Mesendoderm (in vitro differentiated cells): ENCODE measurements at regions not wholly inside any gene's neighbourhood (a gene's known extent, or its start where the extent isn't known, plus 50 kb on each side); places are given as distances from the start of the nearest gene placed in this dataset.

ENCODE experiments used
- DNase-seq: peaks from one replicate; pipeline ENCODE4 v3.0.0; 2013
- H2AK5ac ChIP-seq: 2 replicates; pipeline ENCODE4 v1.6.1; 2013; ENCODE audit warnings: low read length, inconsistent platforms
- H2BK120ac ChIP-seq: 2 replicates; pipeline ENCODE4 v1.6.1; 2013; ENCODE audit warnings: low read depth, mild to moderate bottlenecking, low read length, moderate library complexity, mixed read lengths
- H2BK15ac ChIP-seq: replicated peaks from 2 replicates; pipeline ENCODE4 v1.6.1; 2013; ENCODE audit warnings: low read depth, mild to moderate bottlenecking, moderate library complexity
- H2BK5ac ChIP-seq: 2 replicates; pipeline ENCODE4 v1.6.1; 2013; ENCODE audit warnings: low read length, inconsistent platforms
- H3K18ac ChIP-seq: 2 replicates; pipeline ENCODE4 v1.6.1; 2013; ENCODE audit warnings: mild to moderate bottlenecking, low read length, mixed read lengths
- H3K23ac ChIP-seq: one replicate; pipeline ENCODE4 v1.6.1; 2013; ENCODE audit warnings: low read length
- H3K27ac ChIP-seq: 2 replicates; pipeline ENCODE4 v1.5.1; 2013; ENCODE audit warnings: low read depth, mild to moderate bottlenecking, inconsistent platforms, low read length, moderate library complexity
- H3K27me3 ChIP-seq: 2 replicates; pipeline ENCODE4 v1.6.1; 2013; ENCODE audit warnings: low read length, control low read depth, mild to moderate bottlenecking, inconsistent platforms; ENCODE audit not compliant: insufficient read depth, poor library complexity
- H3K36me3 ChIP-seq: 2 replicates; pipeline ENCODE4 v1.6.1; 2013; ENCODE audit warnings: low read length, inconsistent platforms; ENCODE audit not compliant: control insufficient read depth, insufficient read depth
- H3K4ac ChIP-seq: one replicate; pipeline ENCODE4 v1.6.1; 2013; ENCODE audit warnings: low read depth, mild to moderate bottlenecking, low read length, moderate library complexity
- H3K4me1 ChIP-seq: 2 replicates; pipeline ENCODE4 v1.6.1; 2013; ENCODE audit warnings: low read depth, low read length, inconsistent platforms; ENCODE audit not compliant: control insufficient read depth
- H3K4me2 ChIP-seq: 2 replicates; pipeline ENCODE4 v1.6.1; 2013; ENCODE audit warnings: low read length
- H3K4me3 ChIP-seq: 2 replicates; pipeline ENCODE4 v1.5.1; 2013; ENCODE audit warnings: mild to moderate bottlenecking, low read length
- H3K56ac ChIP-seq: one replicate; pipeline ENCODE4 v1.6.1; 2013; ENCODE audit warnings: low read length
- H3K79me1 ChIP-seq: 2 replicates; pipeline ENCODE4 v1.6.1; 2013; ENCODE audit warnings: low read length, inconsistent platforms
- H3K79me2 ChIP-seq: 2 replicates; pipeline ENCODE4 v1.6.1; 2013; ENCODE audit warnings: mild to moderate bottlenecking, low read length; ENCODE audit not compliant: control insufficient read depth, insufficient read depth
- H3K9ac ChIP-seq: 2 replicates; pipeline ENCODE4 v1.6.1; 2013; ENCODE audit warnings: low read length, inconsistent platforms
- H4K5ac ChIP-seq: one replicate; pipeline ENCODE4 v1.6.1; 2013; ENCODE audit warnings: low read length
- H4K8ac ChIP-seq: one replicate; pipeline ENCODE4 v1.6.1; 2013; ENCODE audit warnings: low read depth, mild to moderate bottlenecking, control low read depth, low read length, moderate library complexity
- WGBS: extraction: QIAGEN DNeasy Blood & Tissue Kit; methylation state at CpG from one replicate; pipeline ENCODE4 v1.1.7; 2013; ENCODE audit warnings: low lambda C conversion rate, missing lambda C conversion rate; ENCODE audit not compliant: insufficient coverage; ENCODE audit errors: extremely low coverage; 5-methylcytosine and 5-hydroxymethylcytosine counted together

DNA sequence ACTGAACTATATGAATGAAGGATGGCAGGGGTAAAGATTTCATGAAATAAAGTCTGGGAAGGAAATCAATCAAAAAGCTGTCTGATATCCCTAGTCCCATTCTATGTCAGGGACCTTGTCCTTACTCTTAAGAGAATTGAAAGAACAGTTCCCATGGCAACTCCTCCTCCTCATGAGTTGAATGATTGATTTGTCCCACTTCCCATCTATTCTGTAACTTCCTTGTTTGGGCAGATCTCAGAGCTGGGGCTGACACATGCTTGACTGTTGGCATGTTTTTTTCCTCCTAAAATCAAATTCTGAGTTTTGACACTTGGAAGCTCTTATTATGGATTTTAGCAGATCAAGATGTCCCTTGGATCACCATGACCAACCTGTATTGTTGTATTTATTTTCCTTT lies 1138.6 kb upstream of the CDH8 start:
- Histone ChIP-seq H3K36me3 (no peaks in the 10 kb centered on the region), H3K27ac (no peak overlapping the region), H4K8ac (no peak overlapping the region), H3K23ac (no peak overlapping the region), H2BK15ac (no peak overlapping the region), H3K4me1 (no peaks in the 10 kb centered on the region), H3K18ac (no peak overlapping the region), H3K9ac (no peak overlapping the region), H3K79me1 (no peaks in the 10 kb centered on the region), H4K5ac (no peak overlapping the region), H2BK120ac (no peak overlapping the region), H3K4me2 (no peak overlapping the region), H3K4ac (no peak overlapping the region), H3K79me2 (no peaks in the 10 kb centered on the region), H3K56ac (no peak overlapping the region), H2AK5ac (no peak overlapping the region), H2BK5ac (no peak overlapping the region), H3K27me3 (no peaks in the 10 kb centered on the region), H3K4me3 (no peak overlapping the region)
- DNase-seq = no peak

DNA sequence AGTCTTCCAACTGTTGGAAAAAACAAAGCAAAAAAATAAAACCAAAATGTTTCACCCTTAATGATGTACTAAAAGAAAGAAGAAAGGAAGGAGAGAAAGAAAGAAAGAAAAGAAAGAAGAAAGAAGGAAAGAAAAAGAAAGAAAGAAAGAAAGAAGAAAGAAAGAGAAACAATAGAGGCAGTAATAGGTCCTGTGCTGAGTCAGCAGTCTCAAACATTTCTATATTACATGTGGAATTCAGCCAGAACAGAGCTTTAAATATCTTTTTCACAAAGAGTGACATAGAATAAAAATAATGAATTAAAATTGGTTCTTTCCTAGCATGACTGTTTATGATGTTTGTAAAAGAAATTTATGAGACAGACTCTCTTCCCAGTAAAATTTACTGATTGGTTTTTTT lies 1135.3 kb upstream of the CDH8 start:
- no peak overlapping the region for H3K56ac ChIP-seq
- H2BK15ac ChIP-seq = no peak overlapping the region

GRCh38 chr16:63169100-63169499 lies 1132.9 kb upstream of the CDH8 start:
- Histone ChIP-seq H3K4ac (no peak overlapping the region), H2BK5ac (no peak overlapping the region), H3K4me1 (no peaks in the 10 kb centered on the region), H3K27ac (no peak overlapping the region), H2AK5ac (no peak overlapping the region), H3K27me3 (no peaks in the 10 kb centered on the region), H3K79me2 (no peaks in the 10 kb centered on the region), H3K18ac (no peak overlapping the region), H3K4me3 (no peak overlapping the region), H3K56ac (no peak overlapping the region), H3K9ac (no peak overlapping the region), H4K5ac (no peak overlapping the region), H3K23ac (no peak overlapping the region), H2BK15ac (no peak overlapping the region), H3K36me3 (no peaks in the 10 kb centered on the region), H3K79me1 (no peaks in the 10 kb centered on the region), H3K4me2 (no peak overlapping the region), H4K8ac (no peak overlapping the region), H2BK120ac (no peak overlapping the region)
- DNase-seq = no peak
- no CpG with 5 or more reads among the region's 2 CpGs for WGBS

More for the DNA sequence above, 1135.3 kb upstream of the CDH8 start:
- H2BK120ac ChIP-seq = no peak overlapping the region
- H3K27me3 ChIP-seq = no peaks in the 10 kb centered on the region
- DNase-seq = no peak
- H2AK5ac ChIP-seq = no peak overlapping the region
- no peak overlapping the region for H3K23ac ChIP-seq
- H3K4me1 ChIP-seq = no peaks in the 10 kb centered on the region
- H3K27ac ChIP-seq = no peak overlapping the region
- H3K4me3 ChIP-seq = no peak overlapping the region
- H2BK5ac ChIP-seq = no peak overlapping the region
- no peak overlapping the region for H4K5ac ChIP-seq
- no peaks in the 10 kb centered on the region for H3K79me2 ChIP-seq
- no peak overlapping the region for H3K9ac ChIP-seq
- no peak overlapping the region for H3K4ac ChIP-seq
- no peaks in the 10 kb centered on the region for H3K36me3 ChIP-seq
- no peak overlapping the region for H3K18ac ChIP-seq
- H3K4me2 ChIP-seq = no peak overlapping the region
- no peak overlapping the region for H4K8ac ChIP-seq
- H3K79me1 ChIP-seq = no peaks in the 10 kb centered on the region

DNA sequence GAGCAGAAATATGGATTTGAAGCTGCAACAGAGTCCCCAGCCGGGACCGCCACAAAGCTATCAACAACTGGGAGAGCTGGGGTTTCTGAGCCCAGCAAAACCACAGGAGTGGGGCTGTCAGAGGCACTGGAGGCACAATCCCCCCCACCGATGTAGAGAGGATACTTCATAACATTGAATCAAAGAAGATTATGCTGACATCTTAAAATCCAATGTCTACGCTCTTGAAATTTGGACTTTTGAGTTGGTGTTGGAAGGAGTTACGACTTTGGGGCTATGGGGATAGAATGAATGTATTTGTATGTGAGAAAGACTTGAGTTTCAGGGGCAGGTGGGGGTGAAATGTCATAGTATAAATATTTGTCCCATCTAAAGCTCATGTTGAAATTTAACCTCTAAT lies 1121.6 kb upstream of the CDH8 start:
- no peaks in the 10 kb centered on the region for H3K79me2 ChIP-seq
- WGBS = 100% methylated on average over 1 of the region's 5 CpGs
- no peak overlapping the region for H2BK15ac ChIP-seq
- H3K36me3 ChIP-seq = no peaks in the 10 kb centered on the region
- no peak overlapping the region for H3K4me2 ChIP-seq
- H3K79me1 ChIP-seq = no peaks in the 10 kb centered on the region
- no peak overlapping the region for H4K5ac ChIP-seq
- H3K4me1 ChIP-seq = no peaks in the 10 kb centered on the region
- H3K56ac ChIP-seq = no peak overlapping the region
- no peak overlapping the region for H3K9ac ChIP-seq
- no peak overlapping the region for H3K4me3 ChIP-seq
- no peak overlapping the region for H4K8ac ChIP-seq
- H3K4ac ChIP-seq = no peak overlapping the region
- DNase-seq = no peak
- no peak overlapping the region for H2BK120ac ChIP-seq
- no peak overlapping the region for H3K23ac ChIP-seq
- no peaks in the 10 kb centered on the region for H3K27me3 ChIP-seq
- no peak overlapping the region for H2AK5ac ChIP-seq
- no peak overlapping the region for H2BK5ac ChIP-seq
- H3K27ac ChIP-seq = no peak overlapping the region
- no peak overlapping the region for H3K18ac ChIP-seq

GRCh38 chr16:63146251-63146650 lies 1110.0 kb upstream of the CDH8 start:
- H2BK15ac ChIP-seq = no peak overlapping the region
- H4K8ac ChIP-seq = no peak overlapping the region
- no peak for DNase-seq
- no peak overlapping the region for H3K27ac ChIP-seq
- H3K4me1 ChIP-seq = no peaks in the 10 kb centered on the region
- H3K4me3 ChIP-seq = no peak overlapping the region
- no peaks in the 10 kb centered on the region for H3K79me2 ChIP-seq
- H3K36me3 ChIP-seq = no peaks in the 10 kb centered on the region
- WGBS = no CpG with 5 or more reads among the region's 1 CpG
- no peaks in the 10 kb centered on the region for H3K27me3 ChIP-seq
- H3K23ac ChIP-seq = no peak overlapping the region
- no peak overlapping the region for H2BK120ac ChIP-seq
- H3K4ac ChIP-seq = no peak overlapping the region
- H3K79me1 ChIP-seq = no peaks in the 10 kb centered on the region
- no peak overlapping the region for H2BK5ac ChIP-seq
- H4K5ac ChIP-seq = no peak overlapping the region
- no peak overlapping the region for H3K9ac ChIP-seq
- no peak overlapping the region for H3K18ac ChIP-seq
- no peak overlapping the region for H2AK5ac ChIP-seq
- H3K56ac ChIP-seq = no peak overlapping the region
- H3K4me2 ChIP-seq = no peak overlapping the region

DNA sequence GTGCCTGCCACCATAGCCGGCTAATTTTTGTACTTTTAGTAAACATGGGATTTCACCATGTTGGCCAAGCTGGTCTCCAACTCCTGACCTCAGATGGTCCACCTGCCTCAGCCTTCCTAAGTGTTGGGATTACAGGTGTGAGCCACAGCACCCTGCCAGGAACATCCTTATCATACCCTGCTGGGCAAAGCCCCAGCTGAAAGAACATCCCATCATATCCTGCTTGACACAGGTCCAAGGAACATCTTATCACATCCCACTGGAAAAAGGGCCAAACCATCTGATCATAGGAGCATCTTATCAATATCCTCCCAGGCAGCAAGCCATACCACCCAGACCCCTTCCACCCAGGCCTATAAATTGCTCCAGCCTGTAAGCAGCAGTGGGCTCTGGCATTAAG lies 1109.2 kb upstream of the CDH8 start:
- no peak overlapping the region for H4K8ac ChIP-seq

More for the DNA sequence above, 1109.2 kb upstream of the CDH8 start:
- no peaks in the 10 kb centered on the region for H3K79me1 ChIP-seq
- no peak overlapping the region for H4K5ac ChIP-seq
- no peak overlapping the region for H3K4me3 ChIP-seq
- H2AK5ac ChIP-seq = no peak overlapping the region
- no peaks in the 10 kb centered on the region for H3K36me3 ChIP-seq
- no peak overlapping the region for H3K4me2 ChIP-seq
- H3K9ac ChIP-seq = no peak overlapping the region
- H3K18ac ChIP-seq = no peak overlapping the region
- H3K79me2 ChIP-seq = no peaks in the 10 kb centered on the region
- H2BK15ac ChIP-seq = no peak overlapping the region
- H3K4me1 ChIP-seq = no peaks in the 10 kb centered on the region
- no peak overlapping the region for H2BK5ac ChIP-seq
- WGBS = no CpG with 5 or more reads among the region's 1 CpG
- no peak overlapping the region for H2BK120ac ChIP-seq
- H3K4ac ChIP-seq = no peak overlapping the region
- no peaks in the 10 kb centered on the region for H3K27me3 ChIP-seq
- H3K27ac ChIP-seq = no peak overlapping the region
- no peak overlapping the region for H3K56ac ChIP-seq
- H3K23ac ChIP-seq = no peak overlapping the region
- DNase-seq = no peak
